Esophagus (tissue), 2 donors: ENCODE measurements at regions not wholly inside any gene's neighbourhood (a gene's known extent, or its start where the extent isn't known, plus 50 kb on each side); places are given as distances from the start of the nearest gene placed in this dataset.
A peak's percentile ranks its signal among the peaks of the same experiment; 100 is the strongest.

Source experiments
- H3K27ac ChIP-seq, 2 donors: one replicate each; pipeline ENCODE4 v1.5.1; 2013; ENCODE audit warnings: low read depth in 2 of 2, mild to moderate bottlenecking in 2 of 2, inconsistent platforms in 1 of 2, low read length in 1 of 2, moderate library complexity in 1 of 2
- H3K27me3 ChIP-seq, 2 donors: one replicate each; pipeline ENCODE4 v1.6.1; 2013; ENCODE audit warnings: low read length in 2 of 2, control low read depth in 1 of 2, mild to moderate bottlenecking in 1 of 2; ENCODE audit not compliant: insufficient read depth in 2 of 2, control insufficient read depth in 1 of 2
- H3K36me3 ChIP-seq, 2 donors: one replicate each; pipeline ENCODE4 v1.6.1; 2013; ENCODE audit warnings: low read length in 1 of 2; ENCODE audit not compliant: control insufficient read depth in 2 of 2, insufficient read depth in 2 of 2
- H3K4me1 ChIP-seq, 2 donors: one replicate each; pipeline ENCODE4 v1.6.1; 2013; ENCODE audit warnings: low read length in 1 of 2; ENCODE audit not compliant: control insufficient read depth in 2 of 2, insufficient read depth in 2 of 2
- H3K4me3 ChIP-seq, 2 donors: one replicate each; pipeline ENCODE4 v1.5.1; 2013; ENCODE audit warnings: low read length in 2 of 2, mild to moderate bottlenecking in 2 of 2, low read depth in 1 of 2, moderate library complexity in 1 of 2
- H3K9me3 ChIP-seq, 2 donors: one replicate each; pipeline ENCODE4 v1.6.1; 2013; ENCODE audit warnings: mild to moderate bottlenecking in 2 of 2, low read depth in 1 of 2, low read length in 1 of 2, moderate library complexity in 1 of 2; ENCODE audit not compliant: control insufficient read depth in 2 of 2, insufficient read depth in 1 of 2
- WGBS, 2 donors: extraction: QIAGEN DNeasy Blood & Tissue Kit; methylation state at CpG; one replicate each; pipeline ENCODE4 v1.1.7; 2013; 5-methylcytosine and 5-hydroxymethylcytosine counted together
- donor health status: healthy with polysubstance abuse.
- donor health status: Bipolar disorder and iron deficiency.

GRCh38 chr13:105139380-105140285, 1395.8 kb downstream of the EFNB2 start:
- Histone ChIP-seq H3K27me3 (no peaks in the 10 kb centered on the region), H3K36me3 (no peaks in the 10 kb centered on the region), H3K27ac (peak overlapping the region; percentile 19 to 22), H3K4me1 (no peaks in the 10 kb centered on the region), H3K9me3 (no peaks in the 10 kb centered on the region), H3K4me3 (peak overlapping the region; percentile 10 to 49)
- WGBS, 2 donors = 58 to 61% methylated on average over 20 of the region's 20 CpGs

GRCh38 chr13:105139048-105139379, 1396.4 kb downstream of the EFNB2 start:
- no peaks in the 10 kb centered on the region for H3K36me3 ChIP-seq
- no peak overlapping the region for H3K27ac ChIP-seq
- no peaks in the 10 kb centered on the region for H3K27me3 ChIP-seq
- no peaks in the 10 kb centered on the region for H3K9me3 ChIP-seq
- 77 to 78% methylated on average over 3 of the region's 3 CpGs for WGBS, 2 donors
- no peak overlapping the region for H3K4me3 ChIP-seq
- no peaks in the 10 kb centered on the region for H3K4me1 ChIP-seq

DNA sequence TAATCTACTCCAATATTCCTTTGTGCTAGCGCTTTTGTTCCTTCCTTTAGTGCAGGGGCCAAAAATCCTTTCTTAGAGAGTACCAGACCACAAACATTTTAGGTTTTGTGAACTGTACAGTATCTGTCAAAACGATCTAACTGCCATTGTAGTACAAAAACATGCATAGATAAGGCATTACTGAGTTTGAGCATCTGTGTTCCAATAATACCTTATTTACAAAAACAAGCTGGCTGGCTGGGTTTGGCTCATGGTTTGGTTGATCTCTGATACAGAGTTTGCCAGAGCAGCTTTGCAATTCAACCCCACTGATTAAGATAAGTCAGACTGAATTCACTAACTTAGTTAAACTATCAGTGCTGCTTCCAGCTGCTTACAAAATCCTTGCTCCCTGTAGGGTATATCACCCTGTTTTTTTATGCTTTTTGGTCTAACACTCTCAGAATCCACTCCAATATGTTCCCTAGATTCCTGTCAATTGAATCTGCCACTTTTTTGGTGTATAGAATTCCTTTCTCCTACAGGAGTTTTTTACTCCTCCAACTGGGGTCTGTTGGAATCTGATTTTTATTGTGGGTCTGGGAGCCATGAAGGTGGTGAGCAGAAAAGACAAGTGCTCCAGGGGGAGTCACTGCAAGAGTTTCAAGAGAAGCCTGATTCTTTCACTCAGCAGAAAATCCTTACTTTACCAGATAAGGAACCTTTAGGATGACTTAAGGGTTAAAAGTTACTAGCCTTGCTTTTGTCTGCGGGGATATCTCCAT, 1399.4 kb downstream of the EFNB2 start:
- Histone ChIP-seq H3K4me1 (no peaks in the 10 kb centered on the region), H3K27me3 (no peaks in the 10 kb centered on the region), H3K4me3 (no peak overlapping the region), H3K27ac (no peak overlapping the region), H3K36me3 (no peaks in the 10 kb centered on the region), H3K9me3 (no peaks in the 10 kb centered on the region)
- WGBS, 2 donors = 52 to 63% methylated on average over 3 of the region's 3 CpGs

DNA sequence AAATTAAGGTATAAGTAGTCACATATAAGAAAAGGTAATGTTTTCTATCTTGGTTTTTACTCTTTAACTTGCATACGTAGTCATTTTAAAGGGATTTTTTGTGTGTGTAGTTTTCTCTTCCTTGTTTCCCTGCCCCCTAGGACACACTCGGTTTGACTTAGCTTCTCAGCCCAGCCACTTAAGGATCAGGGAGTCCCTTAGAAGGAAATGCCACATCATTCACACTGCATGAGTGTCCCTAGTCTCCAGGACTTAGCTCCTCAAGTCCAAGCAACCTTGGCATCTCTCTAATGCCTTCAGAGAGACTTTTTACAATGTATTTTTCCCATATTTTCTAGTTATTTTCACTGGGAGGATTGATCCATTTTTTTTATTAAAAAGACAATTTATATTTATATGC, 1407.7 kb downstream of the EFNB2 start:
- H3K4me1 ChIP-seq = no peaks in the 10 kb centered on the region
- H3K4me3 ChIP-seq = no peak overlapping the region
- H3K36me3 ChIP-seq = no peaks in the 10 kb centered on the region
- H3K9me3 ChIP-seq = no peaks in the 10 kb centered on the region
- H3K27me3 ChIP-seq = no peaks in the 10 kb centered on the region
- H3K27ac ChIP-seq = no peak overlapping the region
- WGBS, 2 donors = 79 to 82% methylated on average over 2 of the region's 2 CpGs

- Histone ChIP-seq H3K4me3 (no peak overlapping the region), H3K4me1 (no peaks in the 10 kb centered on the region), H3K36me3 (no peaks in the 10 kb centered on the region), H3K9me3 (no peaks in the 10 kb centered on the region), H3K27ac (no peak overlapping the region), H3K27me3 (no peaks in the 10 kb centered on the region)
- 71 to 78% methylated on average over 4 of the region's 4 CpGs for WGBS, 2 donors
Observed at GRCh38 chr13:105121221-105121620, 1414.2 kb downstream of the EFNB2 start.

DNA sequence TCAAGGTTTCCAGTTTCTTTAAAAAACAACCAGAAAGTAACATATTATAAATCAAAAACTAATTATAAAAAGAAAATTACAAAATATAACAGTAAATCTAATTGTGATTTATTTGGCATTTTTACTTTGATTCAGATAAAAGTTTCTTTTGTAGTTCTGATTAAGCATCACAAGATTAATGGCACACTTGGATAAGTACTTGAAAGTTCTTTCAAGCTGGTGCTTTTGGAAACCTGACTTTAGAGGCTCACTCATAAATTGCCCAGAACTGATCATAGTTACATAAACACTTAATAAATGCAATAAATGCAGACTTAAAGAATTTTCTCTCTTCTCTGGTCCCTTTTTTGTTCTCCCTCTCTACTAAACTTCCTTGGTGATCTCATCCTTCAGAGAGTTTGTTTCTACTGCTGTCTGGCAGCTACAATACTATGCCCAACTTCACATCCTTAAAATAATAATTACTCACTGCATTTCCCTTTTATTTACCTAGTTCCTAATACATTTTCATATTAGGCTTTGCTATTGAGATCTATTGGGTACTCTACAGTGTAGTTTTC, 1417.0 kb downstream of the EFNB2 start:
- no peaks in the 10 kb centered on the region for H3K4me1 ChIP-seq
- no peaks in the 10 kb centered on the region for H3K9me3 ChIP-seq
- H3K36me3 ChIP-seq = no peaks in the 10 kb centered on the region
- H3K27me3 ChIP-seq = no peaks in the 10 kb centered on the region
- H3K27ac ChIP-seq = no peak overlapping the region
- no peak overlapping the region for H3K4me3 ChIP-seq

DNA sequence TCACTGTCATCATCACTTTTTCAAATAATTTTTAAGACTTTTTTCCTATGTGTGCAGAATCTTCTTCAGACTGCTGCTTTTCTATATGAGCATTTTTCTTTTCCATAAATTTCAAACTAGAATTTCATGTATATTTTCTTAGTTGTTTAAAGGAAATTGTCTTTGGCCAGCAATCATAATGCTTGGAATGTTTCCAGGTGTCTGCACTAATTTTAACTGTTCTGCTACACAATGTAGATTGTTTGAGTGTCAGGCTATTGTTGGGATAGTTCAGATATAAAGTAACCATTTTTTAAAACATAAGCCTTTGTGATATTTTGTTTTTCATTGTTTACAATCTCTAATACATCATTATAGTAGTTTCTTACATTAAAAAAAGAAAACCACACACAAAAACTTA, 1418.5 kb downstream of the EFNB2 start:
- no peak overlapping the region for H3K4me3 ChIP-seq
- no peaks in the 10 kb centered on the region for H3K9me3 ChIP-seq
- no peaks in the 10 kb centered on the region for H3K36me3 ChIP-seq
- no peaks in the 10 kb centered on the region for H3K27me3 ChIP-seq
- no peak overlapping the region for H3K27ac ChIP-seq
- no peaks in the 10 kb centered on the region for H3K4me1 ChIP-seq

DNA sequence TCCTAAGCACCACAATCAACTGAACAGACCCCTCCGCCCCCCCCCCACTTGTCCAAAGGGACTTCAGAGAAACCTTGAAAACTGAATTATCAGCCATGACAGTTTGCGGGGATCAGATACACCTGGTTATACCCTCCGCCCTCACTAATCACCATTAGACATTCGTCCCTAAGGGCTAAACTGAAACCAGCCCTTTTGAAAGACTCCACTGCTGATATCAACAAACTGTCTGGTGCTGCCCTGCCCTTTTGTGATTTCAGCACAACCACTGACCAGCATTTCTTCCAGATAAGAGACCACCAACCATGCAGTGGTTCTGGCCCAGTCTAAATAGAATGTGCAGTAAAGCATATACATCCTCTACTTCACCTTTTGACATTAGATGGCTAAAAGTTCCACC, 1422.9 kb downstream of the EFNB2 start:
- H3K4me3 ChIP-seq = no peak overlapping the region
- no peak overlapping the region for H3K27ac ChIP-seq
- WGBS, 2 donors = 90 to 91% methylated on average over 4 of the region's 4 CpGs
- no peaks in the 10 kb centered on the region for H3K27me3 ChIP-seq
- H3K4me1 ChIP-seq = no peaks in the 10 kb centered on the region
- no peaks in the 10 kb centered on the region for H3K9me3 ChIP-seq
- H3K36me3 ChIP-seq = no peaks in the 10 kb centered on the region

- 82 to 84% methylated on average over 3 of the region's 3 CpGs for WGBS, 2 donors
Observed at GRCh38 chr13:105107781-105108180, 1427.7 kb downstream of the EFNB2 start.

More at GRCh38 chr13:105107781-105108180, 1427.7 kb downstream of the EFNB2 start:
- no peaks in the 10 kb centered on the region for H3K36me3 ChIP-seq
- no peaks in the 10 kb centered on the region for H3K9me3 ChIP-seq
- H3K27me3 ChIP-seq = no peaks in the 10 kb centered on the region
- no peak overlapping the region for H3K4me3 ChIP-seq
- no peaks in the 10 kb centered on the region for H3K4me1 ChIP-seq
- no peak overlapping the region for H3K27ac ChIP-seq
